HCT116 (cell line): ENCODE measurements at regions not wholly inside any gene's neighbourhood (a gene's known extent, or its start where the extent isn't known, plus 50 kb on each side); places are given as distances from the start of the nearest gene placed in this dataset.

ENCODE experiments used
- CTCF ChIP-seq, 3 experiments: fragments of 200-600 bp in 1 of 3; sonication (generic) in 1 of 3; IDR thresholded peaks in 2 of 3; conservative IDR thresholded peaks in 1 of 3; 2 replicates each; pipeline ENCODE4 v1.5.1; 2012 to 2017; ENCODE audit warnings: low read depth in 2 of 3, low read length in 2 of 3, antibody characterized with exemption in 1 of 3, borderline replicate concordance in 1 of 3, control low read depth in 1 of 3, mild to moderate bottlenecking in 1 of 3, mixed read lengths in 1 of 3, mixed run types in 1 of 3, moderate library complexity in 1 of 3; ENCODE audit not compliant: insufficient read depth in 1 of 3
- EZH2phosphoT487 ChIP-seq: fragments of 200-600 bp; IDR thresholded peaks from 2 replicates; pipeline ENCODE4 v1.6.1; 2018; ENCODE audit warnings: antibody characterized with exemption, borderline replicate concordance
- JUND ChIP-seq: IDR thresholded peaks from 2 replicates; pipeline ENCODE4 v1.6.1; 2012
- MAX ChIP-seq: IDR thresholded peaks from 2 replicates; pipeline ENCODE4 v1.6.1; 2012
- SIN3A ChIP-seq: IDR thresholded peaks from 2 replicates; pipeline ENCODE4 v1.6.1; 2012; ENCODE audit warnings: low read depth
- SRF ChIP-seq: IDR thresholded peaks from 2 replicates; pipeline ENCODE4 v1.6.1; 2012; ENCODE audit warnings: low read depth
- TCF7L2 ChIP-seq: IDR thresholded peaks from 2 replicates; pipeline ENCODE4 v1.7.0; 2011; ENCODE audit warnings: borderline replicate concordance, inconsistent platforms; ENCODE audit not compliant: insufficient read depth, insufficient read length; ENCODE audit errors: extremely low read depth
- ZBTB33 ChIP-seq: IDR thresholded peaks from 2 replicates; pipeline ENCODE4 v1.6.1; 2011; ENCODE audit warnings: mild to moderate bottlenecking, low read length, moderate library complexity; ENCODE audit not compliant: insufficient replicate concordance; ENCODE audit errors: extremely low read depth

- TF ChIP-seq MAX, result no peak
- no peak for TF ChIP-seq CTCF (IDR thresholded peaks at IDR 0.05 in 2 of 3, conservative IDR thresholded peaks at IDR 0.05 in 1 of 3; ENCODE audit: borderline replicate concordance in 1 of 3, insufficient read depth in 1 of 3, low read depth in 2 of 3, low read length in 2 of 3)
- TF ChIP-seq EZH2phosphoT487, result no peak
- no peak for TF ChIP-seq SIN3A
- TF ChIP-seq ZBTB33, result no peak
- no peak for TF ChIP-seq JUND
- TF ChIP-seq TCF7L2, result no peak
- TF ChIP-seq SRF, result no peak
These were observed 98.0 kb downstream of the GMNC start for GRCh38 chr3:190764231-190765134.
